ENCODE measurements at regions not wholly inside any gene's neighbourhood (a gene's known extent, or its start where the extent isn't known, plus 50 kb on each side); places are given as distances from the start of the nearest gene placed in this dataset.

DNA sequence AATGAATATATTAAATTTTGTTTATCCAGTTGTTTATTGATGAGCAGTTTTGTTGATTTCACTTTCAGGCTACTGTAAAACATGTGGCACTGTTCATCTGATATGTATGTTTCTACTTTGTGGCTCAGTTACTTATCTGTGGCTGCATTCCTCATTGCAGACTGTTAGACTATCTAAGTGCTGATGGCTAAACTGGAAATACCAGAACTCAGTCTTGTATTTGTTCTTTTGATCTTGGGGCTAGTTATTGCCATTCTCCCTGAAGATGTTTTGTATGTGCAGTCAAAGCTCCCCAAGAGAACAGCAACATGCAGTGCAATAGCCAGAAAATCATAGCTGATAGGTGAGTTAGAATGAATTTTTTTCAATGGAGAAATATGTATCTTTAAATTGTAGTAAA, 162.2 kb downstream of the GADD45G start:
- TF ChIP-seq, protein P1, sequence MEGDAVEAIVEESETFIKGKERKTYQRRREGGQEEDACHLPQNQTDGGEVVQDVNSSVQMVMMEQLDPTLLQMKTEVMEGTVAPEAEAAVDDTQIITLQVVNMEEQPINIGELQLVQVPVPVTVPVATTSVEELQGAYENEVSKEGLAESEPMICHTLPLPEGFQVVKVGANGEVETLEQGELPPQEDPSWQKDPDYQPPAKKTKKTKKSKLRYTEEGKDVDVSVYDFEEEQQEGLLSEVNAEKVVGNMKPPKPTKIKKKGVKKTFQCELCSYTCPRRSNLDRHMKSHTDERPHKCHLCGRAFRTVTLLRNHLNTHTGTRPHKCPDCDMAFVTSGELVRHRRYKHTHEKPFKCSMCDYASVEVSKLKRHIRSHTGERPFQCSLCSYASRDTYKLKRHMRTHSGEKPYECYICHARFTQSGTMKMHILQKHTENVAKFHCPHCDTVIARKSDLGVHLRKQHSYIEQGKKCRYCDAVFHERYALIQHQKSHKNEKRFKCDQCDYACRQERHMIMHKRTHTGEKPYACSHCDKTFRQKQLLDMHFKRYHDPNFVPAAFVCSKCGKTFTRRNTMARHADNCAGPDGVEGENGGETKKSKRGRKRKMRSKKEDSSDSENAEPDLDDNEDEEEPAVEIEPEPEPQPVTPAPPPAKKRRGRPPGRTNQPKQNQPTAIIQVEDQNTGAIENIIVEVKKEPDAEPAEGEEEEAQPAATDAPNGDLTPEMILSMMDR (conservative IDR thresholded peaks at IDR 0.05; ENCODE audit: low read depth, low read length): no peak
- TF ChIP-seq EZH2 (IDR thresholded peaks at IDR 0.05; ENCODE audit: borderline replicate concordance, low read depth, low read length, poor library complexity, severe bottlenecking): no peak
- POLR2A ChIA-PET (ENCODE audit: low non-redundant PET): interaction anchor here (0.5 kb wide), 1 partner anchor 23 kb away, joined by 3 read pairs; no protein-coding TSS in a partner anchor
- H3K4me1 ChIP-seq (ENCODE audit: insufficient read depth, low read length, poor library complexity, severe bottlenecking): no peaks in the 10 kb centered on the region
- no peak overlapping the region for H3K4me3 ChIP-seq (ENCODE audit: low read depth, low read length, poor library complexity, severe bottlenecking)
- intact Hi-C loops (cut with micrococcal nuclease; ENCODE audit: unreplicated experiment): no loop called here
- H3K27ac ChIP-seq (ENCODE audit: low read depth, low read length, poor library complexity, severe bottlenecking): no peak overlapping the region
- CTCF ChIA-PET: no interaction called here
- no TSS peak for BruUV-seq (replicated peaks)
- H3K9me3 ChIP-seq (ENCODE audit: low read depth, low read length, poor library complexity, severe bottlenecking): no peaks in the 10 kb centered on the region
- H3K27me3 ChIP-seq (replicated peaks; ENCODE audit: insufficient read depth, low read depth, low read length, poor library complexity): no peaks in the 10 kb centered on the region
- DNase-seq (ENCODE audit: low spot score): no peak
- H3K36me3 ChIP-seq (ENCODE audit: insufficient read depth, low read length, poor library complexity, severe bottlenecking): no peaks in the 10 kb centered on the region

GRCh38 chr9:89768051-89768450, 163.2 kb downstream of the GADD45G start:
- Histone ChIP-seq H3K27me3 (replicated peaks; ENCODE audit: insufficient read depth, low read depth, low read length, poor library complexity) (no peaks in the 10 kb centered on the region), H3K9me3 (ENCODE audit: low read depth, low read length, poor library complexity, severe bottlenecking) (no peaks in the 10 kb centered on the region), H3K36me3 (ENCODE audit: insufficient read depth, low read length, poor library complexity, severe bottlenecking) (no peaks in the 10 kb centered on the region), H3K27ac (ENCODE audit: low read depth, low read length, poor library complexity, severe bottlenecking) (no peak overlapping the region), H3K4me3 (ENCODE audit: low read depth, low read length, poor library complexity, severe bottlenecking) (no peak overlapping the region), H3K4me1 (ENCODE audit: insufficient read depth, low read length, poor library complexity, severe bottlenecking) (no peaks in the 10 kb centered on the region)
- ChIA-PET CTCF (no interaction called here), POLR2A (ENCODE audit: low non-redundant PET) (no interaction called here)
- no peak for TF ChIP-seq EZH2 (IDR thresholded peaks at IDR 0.05; ENCODE audit: borderline replicate concordance, low read depth, low read length, poor library complexity, severe bottlenecking)
- TF ChIP-seq, protein P1 (conservative IDR thresholded peaks at IDR 0.05; ENCODE audit: low read depth, low read length): no peak
- intact Hi-C loops (cut with micrococcal nuclease; ENCODE audit: unreplicated experiment): no loop called here
- DNase-seq (ENCODE audit: low spot score): no peak
- BruUV-seq (replicated peaks): no TSS peak

DNA sequence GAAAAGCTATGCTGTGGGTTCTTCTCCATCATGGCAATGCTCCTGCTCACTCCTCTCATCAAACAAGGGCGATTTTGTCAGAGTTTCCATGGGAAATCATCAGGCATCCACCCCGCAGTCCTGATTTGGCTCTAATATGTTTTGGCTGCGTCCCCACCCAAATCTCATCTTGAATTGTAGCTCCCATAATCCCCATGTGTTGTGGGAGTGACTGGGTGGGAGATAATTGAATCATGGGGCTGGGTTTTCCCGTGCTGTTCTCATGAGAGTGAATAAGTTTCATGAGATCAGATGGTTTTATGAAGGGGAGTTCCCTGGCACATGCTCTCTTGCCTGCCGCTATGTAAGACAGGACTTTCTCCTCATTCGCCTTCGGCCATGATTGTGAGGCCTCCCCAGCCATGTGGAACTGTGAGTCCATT, 163.8 kb downstream of the GADD45G start:
- no peaks in the 10 kb centered on the region for H3K27me3 ChIP-seq (replicated peaks; ENCODE audit: insufficient read depth, low read depth, low read length, poor library complexity)
- ChIA-PET CTCF (no interaction called here), POLR2A (ENCODE audit: low non-redundant PET) (no interaction called here)
- no peak overlapping the region for H3K27ac ChIP-seq (ENCODE audit: low read depth, low read length, poor library complexity, severe bottlenecking)
- TF ChIP-seq EZH2 (IDR thresholded peaks at IDR 0.05; ENCODE audit: borderline replicate concordance, low read depth, low read length, poor library complexity, severe bottlenecking): no peak
- TF ChIP-seq, protein P1 (conservative IDR thresholded peaks at IDR 0.05; ENCODE audit: low read depth, low read length): no peak
- H3K36me3 ChIP-seq (ENCODE audit: insufficient read depth, low read length, poor library complexity, severe bottlenecking): no peaks in the 10 kb centered on the region
- no peak overlapping the region for H3K4me3 ChIP-seq (ENCODE audit: low read depth, low read length, poor library complexity, severe bottlenecking)
- DNase-seq (ENCODE audit: low spot score): no peak
- no peaks in the 10 kb centered on the region for H3K9me3 ChIP-seq (ENCODE audit: low read depth, low read length, poor library complexity, severe bottlenecking)
- BruUV-seq (replicated peaks): no TSS peak
- H3K4me1 ChIP-seq (ENCODE audit: insufficient read depth, low read length, poor library complexity, severe bottlenecking): no peaks in the 10 kb centered on the region
- intact Hi-C loops (cut with micrococcal nuclease; ENCODE audit: unreplicated experiment): no loop called here
